ENCODE measurements at regions not wholly inside any gene's neighbourhood (a gene's known extent, or its start where the extent isn't known, plus 50 kb on each side); places are given as distances from the start of the nearest gene placed in this dataset.
A peak's percentile ranks its signal among the peaks of the same experiment; 100 is the strongest.

- DNase-seq (ENCODE audit: low spot score): no peak
These were observed 168.5 kb downstream of the KATNIP start for GRCh38 chr16:27718201-27719105.

- no peak for DNase-seq (ENCODE audit: low spot score)
These were observed 169.1 kb downstream of the KATNIP start for GRCh38 chr16:27719106-27719445.

GRCh38 chr16:27720731-27721530 is 171.0 kb downstream of the KATNIP start:
- no peak for DNase-seq (ENCODE audit: low spot score)

GRCh38 chr16:27721531-27722181 is 171.7 kb downstream of the KATNIP start:
- DNase-seq (ENCODE audit: low spot score): no peak

- no peak for DNase-seq (ENCODE audit: low spot score)
These were observed 172.3 kb downstream of the KATNIP start for GRCh38 chr16:27722207-27722606.

- no peak for DNase-seq (ENCODE audit: low spot score)
These were observed 173.0 kb downstream of the KATNIP start for GRCh38 chr16:27722892-27723450.

GRCh38 chr16:27723711-27724481 is 174.0 kb downstream of the KATNIP start:
- DNase-seq (ENCODE audit: low spot score): no peak

- DNase-seq (ENCODE audit: low spot score): no peak
These were observed 174.7 kb downstream of the KATNIP start for GRCh38 chr16:27724482-27725235.

- DNase-seq (ENCODE audit: low spot score): no peak
These were observed 175.5 kb downstream of the KATNIP start for GRCh38 chr16:27725236-27726000.

GRCh38 chr16:27726621-27727261 is 176.8 kb downstream of the KATNIP start:
- DNase-seq (ENCODE audit: low spot score): peak; percentile 89

- no peak for DNase-seq (ENCODE audit: low spot score)
These were observed 178.0 kb downstream of the KATNIP start for GRCh38 chr16:27727941-27728340.

GRCh38 chr16:27728691-27729090 is 178.7 kb downstream of the KATNIP start:
- DNase-seq (ENCODE audit: low spot score): no peak

GRCh38 chr16:27729516-27730304 is 179.8 kb downstream of the KATNIP start:
- DNase-seq (ENCODE audit: low spot score): no peak

GRCh38 chr16:27730661-27731210 is 180.8 kb downstream of the KATNIP start:
- no peak for DNase-seq (ENCODE audit: low spot score)

GRCh38 chr16:27735031-27735430 is 185.1 kb downstream of the KATNIP start:
- no peak for DNase-seq (ENCODE audit: low spot score)

GRCh38 chr16:27736431-27736830 is 186.5 kb downstream of the KATNIP start:
- DNase-seq (ENCODE audit: low spot score): no peak

GRCh38 chr16:27737513-27737912 is 187.6 kb downstream of the KATNIP start:
- DNase-seq (ENCODE audit: low spot score): no peak

Measured in A172 (cell line).